ENCODE measurements at regions not wholly inside any gene's neighbourhood (a gene's known extent, or its start where the extent isn't known, plus 50 kb on each side); places are given as distances from the start of the nearest gene placed in this dataset.

- TF ChIP-seq TAF1 (IDR thresholded peaks at IDR 0.05; ENCODE audit: borderline replicate concordance, low read depth, low read length) (no peak), TCF12 (IDR thresholded peaks at IDR 0.05) (no peak), TEAD4 (IDR thresholded peaks at IDR 0.05; ENCODE audit: borderline replicate concordance, insufficient read depth) (no peak), MXI1 (IDR thresholded peaks at IDR 0.05; ENCODE audit: low read depth, low read length) (no peak), POLR2AphosphoS5 (IDR thresholded peaks at IDR 0.05; ENCODE audit: low read depth, low read length) (no peak)
These were observed 91.3 kb downstream of the MAF start (continued) for GRCh38 chr16:79509211-79509631.

- DNase-seq = no peak
- Histone ChIP-seq H4K20me1 (ENCODE audit: insufficient read depth) (no peaks in the 10 kb centered on the region), H3K27ac (ENCODE audit: low read depth in 2 of 2, low read length in 1 of 2) (no peak overlapping the region), H3K4me3 (ENCODE audit: low read depth in 2 of 2, low read length in 1 of 2) (no peak overlapping the region), H3K9ac (no peak overlapping the region), H2AFZ (ENCODE audit: low read depth) (no peak overlapping the region), H3K9me2 (no peaks in the 10 kb centered on the region), H3K4me1 (ENCODE audit: control insufficient read depth in 1 of 2, insufficient read depth in 2 of 2, low read depth in 1 of 2, low read length in 1 of 2) (no peaks in the 10 kb centered on the region), H3K9me3 (no peaks in the 10 kb centered on the region), H3K27me3 (ENCODE audit: insufficient read depth) (no peaks in the 10 kb centered on the region), H3F3A (replicated peaks; ENCODE audit: insufficient read depth) (no peaks in the 10 kb centered on the region), H3K4me2 (no peak overlapping the region), H3K36me3 (replicated peaks in 1 of 2; ENCODE audit: control insufficient read depth in 1 of 2, insufficient read depth in 2 of 2, low read length in 1 of 2) (no peaks in the 10 kb centered on the region), H3K79me2 (ENCODE audit: insufficient read depth) (no peaks in the 10 kb centered on the region)
- CTCF ChIA-PET = no interaction called here
- POLR2A ChIA-PET = no interaction called here
- 39% methylated on average over 5 of the region's 5 CpGs for WGBS (ENCODE audit: low lambda C conversion rate)
- TF ChIP-seq NFIC (IDR thresholded peaks at IDR 0.05; ENCODE audit: borderline replicate concordance) (no peak), YY1 (IDR thresholded peaks at IDR 0.05; ENCODE audit: low read depth) (no peak), RXRA (IDR thresholded peaks at IDR 0.05; ENCODE audit: borderline replicate concordance, low read depth) (no peak), CTCF (IDR thresholded peaks at IDR 0.05) (no peak), MEF2A (IDR thresholded peaks at IDR 0.05; ENCODE audit: borderline replicate concordance, low read depth) (no peak)
These were observed 92.2 kb downstream of the MAF start for GRCh38 chr16:79508294-79508693.

- H3K36me3 ChIP-seq (replicated peaks in 1 of 2; ENCODE audit: control insufficient read depth in 1 of 2, insufficient read depth in 2 of 2, low read length in 1 of 2) = no peaks in the 10 kb centered on the region
These were observed 95.2 kb downstream of the MAF start for GRCh38 chr16:79505344-79505743.

More at GRCh38 chr16:79505344-79505743, 95.2 kb downstream of the MAF start:
- CTCF ChIA-PET = no interaction called here
- TF ChIP-seq REST (IDR thresholded peaks at IDR 0.05; ENCODE audit: low read depth, low read length) = no peak
- no peak for TF ChIP-seq USF2 (IDR thresholded peaks at IDR 0.05; ENCODE audit: borderline replicate concordance, low read depth, low read length)
- TF ChIP-seq SIN3A (IDR thresholded peaks at IDR 0.05; ENCODE audit: borderline replicate concordance, low read depth, low read length) = no peak
- no peak for TF ChIP-seq MXI1 (IDR thresholded peaks at IDR 0.05; ENCODE audit: low read depth, low read length)
- TF ChIP-seq MAX (IDR thresholded peaks at IDR 0.05; ENCODE audit: low read depth) = no peak
- TF ChIP-seq GABPA (IDR thresholded peaks at IDR 0.05; ENCODE audit: low read depth) = no peak
- no peak for TF ChIP-seq JUND (IDR thresholded peaks at IDR 0.05)
- no peak for TF ChIP-seq EZH2phosphoT487 (IDR thresholded peaks at IDR 0.05; ENCODE audit: borderline replicate concordance, low read depth)
- TF ChIP-seq USF1 (IDR thresholded peaks at IDR 0.05; ENCODE audit: borderline replicate concordance, low read depth) = no peak
- Histone ChIP-seq H2AFZ (ENCODE audit: low read depth) (no peak overlapping the region), H3K4me2 (no peak overlapping the region), H3K79me2 (ENCODE audit: insufficient read depth) (no peaks in the 10 kb centered on the region), H3K9me2 (no peaks in the 10 kb centered on the region), H3K9ac (no peak overlapping the region), H4K20me1 (ENCODE audit: insufficient read depth) (no peaks in the 10 kb centered on the region), H3K4me3 (ENCODE audit: low read depth in 2 of 2, low read length in 1 of 2) (no peak overlapping the region), H3F3A (replicated peaks; ENCODE audit: insufficient read depth) (no peaks in the 10 kb centered on the region), H3K27ac (ENCODE audit: low read depth in 2 of 2, low read length in 1 of 2) (no peak overlapping the region), H3K4me1 (ENCODE audit: control insufficient read depth in 1 of 2, insufficient read depth in 2 of 2, low read depth in 1 of 2, low read length in 1 of 2) (no peaks in the 10 kb centered on the region), H3K27me3 (ENCODE audit: insufficient read depth) (no peaks in the 10 kb centered on the region), H3K9me3 (no peaks in the 10 kb centered on the region)
- 22% methylated on average over 6 of the region's 9 CpGs for WGBS (ENCODE audit: low lambda C conversion rate)
- POLR2A ChIA-PET = no interaction called here
- no peak for DNase-seq

Measured in SK-N-SH (cell line).